ENCODE measurements at regions not wholly inside any gene's neighbourhood (a gene's known extent, or its start where the extent isn't known, plus 50 kb on each side); places are given as distances from the start of the nearest gene placed in this dataset.
A peak's percentile ranks its signal among the peaks of the same experiment; 100 is the strongest.

GRCh38 chr13:44762911-44763310 lies 186.8 kb upstream of the TSC22D1 start:
- intact Hi-C loops (cut with DNase I): no loop called here
- Histone ChIP-seq H3K27ac (ENCODE audit: low read depth in 2 of 2, low read length in 2 of 2) (no peak overlapping the region), H3K4me3 (ENCODE audit: low read length in 3 of 3) (no peak overlapping the region), H3K4me1 (ENCODE audit: control insufficient read depth in 2 of 3, insufficient read depth in 2 of 3, low read depth in 1 of 3, low read length in 3 of 3) (peaks cover 0 to 20% (median 9%) of the 10 kb centered on the region in 3 donors), H3K27me3 (ENCODE audit: control insufficient read depth, insufficient read depth, low read length) (no peaks in the 10 kb centered on the region), H3K9ac (ENCODE audit: low read length in 3 of 3) (no peak overlapping the region), H3K9me3 (ENCODE audit: control insufficient read depth in 2 of 3, insufficient read depth in 1 of 3, low read length in 3 of 3) (no peaks in the 10 kb centered on the region), H3K36me3 (ENCODE audit: control insufficient read depth in 2 of 3, insufficient read depth in 3 of 3, low read length in 3 of 3) (no peaks in the 10 kb centered on the region)
- DNase-seq (no peak), FAIRE-seq (no peak)
- TF ChIP-seq CTCF (IDR thresholded peaks at IDR 0.05; ENCODE audit: borderline replicate concordance, extremely low read depth, insufficient read depth): no peak

GRCh38 chr13:44760434-44760833 lies 184.3 kb upstream of the TSC22D1 start:
- DNase-seq (no peak), FAIRE-seq (no peak)
- Histone ChIP-seq H3K4me3 (ENCODE audit: low read length in 3 of 3) (no peak overlapping the region), H3K27me3 (ENCODE audit: control insufficient read depth, insufficient read depth, low read length) (no peaks in the 10 kb centered on the region), H3K9ac (ENCODE audit: low read length in 3 of 3) (no peak overlapping the region), H3K9me3 (ENCODE audit: control insufficient read depth in 2 of 3, insufficient read depth in 1 of 3, low read length in 3 of 3) (no peaks in the 10 kb centered on the region), H3K36me3 (ENCODE audit: control insufficient read depth in 2 of 3, insufficient read depth in 3 of 3, low read length in 3 of 3) (no peaks in the 10 kb centered on the region), H3K4me1 (ENCODE audit: control insufficient read depth in 2 of 3, insufficient read depth in 2 of 3, low read depth in 1 of 3, low read length in 3 of 3) (peaks cover 0 to 11% (median 9%) of the 10 kb centered on the region in 3 donors), H3K27ac (ENCODE audit: low read depth in 2 of 2, low read length in 2 of 2) (peak overlapping the region; percentile 4 to 63)
- no peak for TF ChIP-seq CTCF (IDR thresholded peaks at IDR 0.05; ENCODE audit: borderline replicate concordance, extremely low read depth, insufficient read depth)
- intact Hi-C loops (cut with DNase I): no loop called here

- H3K27me3 ChIP-seq (ENCODE audit: control insufficient read depth, insufficient read depth, low read length): no peaks in the 10 kb centered on the region
- FAIRE-seq: no peak
- peak in 3 of 5 donors; percentile 58 to 86 (median 75) for DNase-seq
- no peaks in the 10 kb centered on the region for H3K36me3 ChIP-seq (ENCODE audit: control insufficient read depth in 2 of 3, insufficient read depth in 3 of 3, low read length in 3 of 3)
- peak overlapping the region; percentile 4 to 63 for H3K27ac ChIP-seq (ENCODE audit: low read depth in 2 of 2, low read length in 2 of 2)
- no peak for TF ChIP-seq CTCF (IDR thresholded peaks at IDR 0.05; ENCODE audit: borderline replicate concordance, extremely low read depth, insufficient read depth)
- H3K4me3 ChIP-seq (ENCODE audit: low read length in 3 of 3): no peak overlapping the region
- peaks cover 0 to 11% (median 9%) of the 10 kb centered on the region in 3 donors for H3K4me1 ChIP-seq (ENCODE audit: control insufficient read depth in 2 of 3, insufficient read depth in 2 of 3, low read depth in 1 of 3, low read length in 3 of 3)
- intact Hi-C loops (cut with DNase I): no loop called here
- H3K9ac ChIP-seq (ENCODE audit: low read length in 3 of 3): no peak overlapping the region
- H3K9me3 ChIP-seq (ENCODE audit: control insufficient read depth in 2 of 3, insufficient read depth in 1 of 3, low read length in 3 of 3): no peaks in the 10 kb centered on the region
These were observed 183.5 kb upstream of the TSC22D1 start for GRCh38 chr13:44759384-44760360.

Data from kidney (tissue), 13 donors.